HEK293T (cell line): ENCODE measurements at regions not wholly inside any gene's neighbourhood (a gene's known extent, or its start where the extent isn't known, plus 50 kb on each side); places are given as distances from the start of the nearest gene placed in this dataset.
A peak's percentile ranks its signal among the peaks of the same experiment; 100 is the strongest.

Experiments
- CTCF ChIA-PET: fragments of 350-600 bp; formaldehyde crosslinking; extraction: SDS; loops from one replicate; lab custom pipeline; 2021; ENCODE audit warnings: antibody characterized with exemption, inconsistent platforms; lab: Yijun Ruan, JAX
- POLR2A ChIA-PET: fragments of 350-600 bp; formaldehyde crosslinking; extraction: SDS; loops from one replicate; lab custom pipeline; 2020; ENCODE audit warnings: antibody characterized with exemption, inconsistent platforms; lab: Yijun Ruan, JAX
- DNase-seq: peaks from one replicate; pipeline ENCODE4 v3.0.0; 2012; ENCODE audit warnings: mixed read lengths; ENCODE audit errors: extremely low spot score
- ARNT ChIP-seq: fragments of 450-650 bp; IDR thresholded peaks from 2 replicates; pipeline ENCODE4 v1.6.1; 2017; ENCODE audit warnings: mild to moderate bottlenecking
- BHLHE40 ChIP-seq: fragments of 450-650 bp; IDR thresholded peaks from 2 replicates; pipeline ENCODE4 v1.6.1; 2016; ENCODE audit warnings: mild to moderate bottlenecking, moderate library complexity, borderline replicate concordance
- CTBP1 ChIP-seq: fragments of 450-650 bp; IDR thresholded peaks from 2 replicates; pipeline ENCODE4 v1.6.1; 2016; ENCODE audit warnings: borderline replicate concordance
- ELF4 ChIP-seq: fragments of 450-650 bp; IDR thresholded peaks from 2 replicates; pipeline ENCODE4 v1.6.1; 2017; ENCODE audit warnings: antibody characterized with exemption
- FOXA1 ChIP-seq: fragments of 450-650 bp; IDR thresholded peaks from 2 replicates; pipeline ENCODE4 v1.6.1; 2016; ENCODE audit warnings: mild to moderate bottlenecking
- FOXK2 ChIP-seq: fragments of 450-650 bp; IDR thresholded peaks from 2 replicates; pipeline ENCODE4 v1.6.1; 2016; ENCODE audit warnings: mild to moderate bottlenecking
- FOXM1 ChIP-seq: fragments of 450-650 bp; IDR thresholded peaks from 2 replicates; pipeline ENCODE4 v1.6.1; 2017; ENCODE audit warnings: mild to moderate bottlenecking, borderline replicate concordance
- HDGF ChIP-seq: fragments of 450-650 bp; IDR thresholded peaks from 2 replicates; pipeline ENCODE4 v1.6.1; 2017; ENCODE audit warnings: antibody characterized with exemption, borderline replicate concordance
- L3MBTL2 ChIP-seq: fragments of 450-650 bp; conservative IDR thresholded peaks from 2 replicates; pipeline ENCODE4 v1.6.1; 2016; ENCODE audit warnings: mild to moderate bottlenecking
- LEF1 ChIP-seq: fragments of 450-650 bp; IDR thresholded peaks from 2 replicates; pipeline ENCODE4 v1.6.1; 2017; ENCODE audit warnings: mild to moderate bottlenecking, borderline replicate concordance
- NFRKB ChIP-seq: fragments of 450-650 bp; IDR thresholded peaks from 2 replicates; pipeline ENCODE4 v1.6.1; 2016; ENCODE audit warnings: mild to moderate bottlenecking, moderate library complexity
- SP1 ChIP-seq: fragments of 450-650 bp; IDR thresholded peaks from 2 replicates; pipeline ENCODE4 v1.6.1; 2017
- SUZ12 ChIP-seq: fragments of 450-650 bp; IDR thresholded peaks from 2 replicates; pipeline ENCODE4 v1.6.1; 2016; ENCODE audit warnings: mild to moderate bottlenecking
- TARDBP ChIP-seq: fragments of 450-650 bp; IDR thresholded peaks from 2 replicates; pipeline ENCODE4 v1.6.1; 2016
- ZNF384 ChIP-seq: fragments of 450-650 bp; IDR thresholded peaks from 2 replicates; pipeline ENCODE4 v1.6.1; 2016
- TF ChIP-seq, protein P1 (sequence below): fragments of 450-650 bp; IDR thresholded peaks from 2 replicates; pipeline ENCODE4 v1.6.1; 2016

DNA sequence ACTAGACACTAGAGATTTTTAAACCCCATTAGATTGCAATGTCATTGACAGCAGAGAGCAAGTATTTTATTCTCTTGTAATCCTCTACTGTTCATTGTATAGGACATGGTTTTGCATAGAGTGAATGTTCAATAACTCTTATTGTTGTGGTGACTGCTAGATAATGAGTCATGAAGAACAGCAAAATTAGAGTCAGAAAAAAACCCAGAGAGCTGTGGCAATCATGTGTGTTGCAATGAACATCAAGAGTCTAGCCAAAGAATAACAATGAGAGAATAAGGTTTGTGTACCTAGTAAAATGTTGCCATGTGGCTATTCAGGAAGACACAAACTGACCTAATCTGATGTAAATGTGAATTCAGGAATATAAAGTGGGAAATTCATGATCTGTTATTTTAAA is 684.0 kb downstream of the DSC3 start:
- POLR2A ChIA-PET = no interaction called here
- no peak for DNase-seq
- CTCF ChIA-PET = no interaction called here
- TF ChIP-seq SP1 (no peak), FOXA1 (no peak), CTBP1 (no peak), FOXK2 (no peak)

DNA sequence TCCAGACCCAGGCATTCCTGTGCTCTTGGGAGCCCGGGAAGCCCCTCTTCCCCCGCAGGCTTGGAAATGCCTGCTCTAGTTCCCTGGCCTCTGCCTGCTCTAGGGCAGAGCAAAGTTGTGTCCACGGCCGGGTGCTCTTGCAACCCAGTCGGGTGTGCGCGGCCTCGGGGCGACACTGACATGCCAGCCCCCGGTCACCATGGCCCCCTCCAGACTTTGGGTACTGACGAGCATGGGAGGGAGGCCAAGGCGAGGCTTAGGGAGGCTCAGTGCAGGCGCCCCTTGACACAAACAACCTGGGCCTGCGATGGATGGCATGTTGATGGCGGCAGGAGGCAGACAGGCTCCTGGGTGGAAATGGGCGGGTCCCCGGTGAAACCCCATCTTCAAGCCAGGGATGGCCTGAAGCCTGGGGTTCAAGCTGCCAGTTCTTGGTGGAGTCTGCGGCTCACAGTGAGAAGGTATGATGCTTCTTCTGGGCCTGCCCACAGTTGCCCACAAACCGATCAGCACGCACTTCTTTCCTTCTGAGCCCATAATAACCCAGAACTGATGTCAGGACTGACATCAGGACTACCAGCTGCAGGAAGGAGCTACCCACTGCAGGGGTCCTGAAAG is 689.9 kb downstream of the DSC3 start:
- ChIA-PET POLR2A (no interaction called here), CTCF (no interaction called here)
- DNase-seq = no peak
- TF ChIP-seq SUZ12 (no peak), BHLHE40 (no peak), FOXK2 (no peak), CTBP1 (no peak), LEF1 (no peak), SP1 (no peak), TARDBP (no peak), FOXM1 (no peak), L3MBTL2 (no peak), FOXA1 (no peak), ZNF384 (no peak), HDGF (no peak)
- TF ChIP-seq, protein P1, sequence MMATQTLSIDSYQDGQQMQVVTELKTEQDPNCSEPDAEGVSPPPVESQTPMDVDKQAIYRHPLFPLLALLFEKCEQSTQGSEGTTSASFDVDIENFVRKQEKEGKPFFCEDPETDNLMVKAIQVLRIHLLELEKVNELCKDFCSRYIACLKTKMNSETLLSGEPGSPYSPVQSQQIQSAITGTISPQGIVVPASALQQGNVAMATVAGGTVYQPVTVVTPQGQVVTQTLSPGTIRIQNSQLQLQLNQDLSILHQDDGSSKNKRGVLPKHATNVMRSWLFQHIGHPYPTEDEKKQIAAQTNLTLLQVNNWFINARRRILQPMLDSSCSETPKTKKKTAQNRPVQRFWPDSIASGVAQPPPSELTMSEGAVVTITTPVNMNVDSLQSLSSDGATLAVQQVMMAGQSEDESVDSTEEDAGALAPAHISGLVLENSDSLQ = no peak

GRCh38 chr18:30350263-30350662 is 692.3 kb downstream of the DSC3 start:
- TF ChIP-seq TARDBP (no peak), ELF4 (no peak), HDGF (no peak), SUZ12 (no peak), L3MBTL2 (no peak), FOXK2 (no peak), FOXA1 (no peak), NFRKB (no peak), BHLHE40 (no peak), FOXM1 (no peak), LEF1 (no peak), ARNT (no peak), CTBP1 (no peak), SP1 (no peak), ZNF384 (no peak)
- TF ChIP-seq, protein P1 = no peak
- ChIA-PET CTCF (interaction anchor here (0.7 kb wide), 1 partner anchor 57 kb away, joined by 3 read pairs; no protein-coding TSS in a partner anchor), POLR2A (no interaction called here)
- DNase-seq = no peak

DNA sequence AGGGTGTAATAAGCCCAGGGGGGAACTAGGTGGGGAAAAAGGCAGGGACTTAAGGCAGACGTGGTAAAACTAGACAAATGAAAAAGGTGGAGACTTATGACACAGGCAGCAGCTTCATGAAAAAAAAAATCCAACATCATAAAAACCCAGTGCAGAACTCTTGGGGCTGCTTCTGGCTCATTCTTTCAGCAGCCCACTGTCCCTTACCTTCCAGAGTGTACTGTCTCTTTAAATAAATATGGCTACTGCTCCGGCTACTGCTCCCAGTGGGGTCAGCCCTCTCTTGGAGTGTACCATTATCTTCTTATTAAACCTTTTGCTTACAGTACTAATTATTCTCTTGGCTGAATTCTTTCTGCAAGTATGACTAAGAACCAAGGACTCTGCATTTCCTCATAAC is 699.5 kb downstream of the DSC3 start:
- TF ChIP-seq ARNT (no peak), TARDBP (no peak), SP1 (no peak)
- TF ChIP-seq, protein P1 = no peak
- no peak for DNase-seq
- ChIA-PET POLR2A (no interaction called here), CTCF (no interaction called here)

- no peak for DNase-seq
- ChIA-PET POLR2A (no interaction called here), CTCF (no interaction called here)
- no peak for TF ChIP-seq SP1
- TF ChIP-seq, protein P1 = 0 out of 2 replicates have a peak, but pooled peaks have one; percentile 10
Observed at GRCh38 chr18:30342675-30343074, 699.9 kb downstream of the DSC3 start.

DNA sequence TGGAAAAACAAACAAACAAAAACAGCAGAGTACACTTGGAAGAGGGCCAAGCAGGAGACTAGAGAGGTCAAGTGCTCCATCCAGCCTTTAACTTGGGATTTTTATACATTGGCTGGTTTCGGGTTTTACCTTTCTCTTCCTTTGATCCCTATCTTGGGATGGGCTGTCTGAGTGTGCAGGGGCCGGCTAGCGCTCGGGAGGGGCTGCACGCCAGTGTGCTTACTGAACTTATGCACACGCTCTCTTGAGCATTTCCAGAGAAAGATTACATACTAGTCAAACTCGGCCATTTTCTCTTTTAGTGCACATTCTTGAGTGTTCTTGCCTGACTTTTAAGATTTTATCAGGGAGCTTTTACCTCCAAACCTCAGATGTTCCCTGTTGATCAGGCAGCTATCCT is 707.8 kb downstream of the DSC3 start:
- POLR2A ChIA-PET = no interaction called here
- CTCF ChIA-PET = no interaction called here

More for the DNA sequence above, 707.8 kb downstream of the DSC3 start:
- DNase-seq = no peak
- TF ChIP-seq NFRKB (no peak), FOXM1 (no peak), SP1 (no peak), FOXK2 (no peak), LEF1 (no peak)
- TF ChIP-seq, protein P1 = no peak
